Fibroblast of skin of right biceps (primary cell): ENCODE measurements at regions not wholly inside any gene's neighbourhood (a gene's known extent, or its start where the extent isn't known, plus 50 kb on each side); places are given as distances from the start of the nearest gene placed in this dataset.
"Not testable (repeated sequence)": the region's sequence is repeated elsewhere in the genome, so short reads cannot be mapped to it uniquely, and the experiment has no call there.

Experiments used
- DNase-seq: peaks from one replicate; pipeline ENCODE4 v3.0.0-alpha.2; 2013

DNA sequence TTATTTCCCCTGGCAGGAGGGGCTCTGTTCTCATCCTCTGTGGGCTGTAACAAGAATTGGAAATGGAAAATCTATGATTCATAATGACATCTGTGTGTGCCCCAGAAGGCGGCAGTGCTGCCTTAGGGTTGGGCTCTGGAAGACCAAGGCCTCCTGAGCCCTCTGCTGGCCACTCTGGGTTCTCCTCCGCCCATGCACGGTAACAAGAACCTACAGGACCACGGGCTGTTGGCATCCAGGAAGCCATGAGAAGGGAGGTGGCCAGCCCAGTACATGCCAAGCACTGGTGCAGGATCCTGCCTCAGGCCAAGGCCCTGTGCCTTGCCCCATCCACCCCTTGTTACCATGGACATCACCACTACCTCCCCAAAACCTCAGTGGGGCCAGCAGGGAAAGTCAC is 454.2 kb downstream of the TP53TG3F start:
- not testable (repeated sequence) for DNase-seq

DNA sequence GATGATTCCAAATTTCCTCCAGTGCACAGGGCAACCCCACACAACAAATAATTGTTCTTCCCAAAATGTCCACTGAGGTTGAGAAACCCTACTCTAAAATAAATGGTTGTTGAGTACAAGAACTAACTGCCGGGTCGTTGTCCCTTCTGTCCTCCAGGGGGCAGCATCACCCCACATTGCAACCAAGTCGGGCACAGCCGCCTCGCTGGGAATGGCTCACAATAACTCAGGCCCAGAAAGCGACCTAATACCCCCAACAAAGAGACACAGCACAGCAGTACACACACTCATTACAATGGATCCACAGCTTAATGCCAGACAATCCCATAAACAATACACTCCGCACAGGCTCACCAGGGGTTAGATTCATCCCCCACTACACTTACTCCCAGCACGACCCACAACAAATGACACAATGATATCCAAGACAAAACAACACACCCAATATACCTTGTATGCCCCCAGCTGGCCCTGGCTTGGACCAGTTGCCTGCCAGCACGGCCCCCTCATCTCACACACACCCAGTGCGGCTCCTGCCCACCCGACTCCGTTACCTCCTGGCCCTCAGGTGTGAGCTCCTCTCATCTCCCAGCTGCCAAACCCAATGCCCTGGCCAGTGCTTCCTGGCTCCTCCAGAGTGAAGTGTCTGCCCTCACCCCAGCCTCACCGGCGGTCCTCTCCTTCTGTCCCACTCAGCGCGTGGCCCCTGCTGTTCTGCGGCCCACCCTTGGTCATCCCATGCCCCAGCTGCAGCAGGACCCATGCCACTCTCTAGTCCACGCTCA is 461.5 kb downstream of the TP53TG3F start:
- DNase-seq, result not testable (repeated sequence)

DNA sequence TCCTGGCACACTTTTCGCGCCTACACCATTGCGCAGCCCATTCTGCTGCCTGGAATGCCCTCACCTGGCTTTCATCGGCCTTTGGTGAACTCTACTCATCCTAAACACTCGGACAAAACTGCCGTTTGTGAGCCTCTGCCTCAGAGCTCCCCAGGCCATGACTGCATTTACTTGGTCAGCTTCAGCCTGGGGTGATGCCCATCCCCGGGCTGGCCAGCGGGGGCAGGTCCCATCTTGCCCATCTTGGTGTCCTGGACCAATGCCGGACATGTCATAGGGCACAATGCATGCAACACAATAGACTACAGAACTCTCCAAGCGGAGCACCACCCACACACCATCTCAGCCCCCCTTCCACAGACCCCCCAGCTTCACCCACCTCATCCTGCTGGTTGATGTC is 463.5 kb downstream of the TP53TG3F start:
- not testable (repeated sequence) for DNase-seq

DNA sequence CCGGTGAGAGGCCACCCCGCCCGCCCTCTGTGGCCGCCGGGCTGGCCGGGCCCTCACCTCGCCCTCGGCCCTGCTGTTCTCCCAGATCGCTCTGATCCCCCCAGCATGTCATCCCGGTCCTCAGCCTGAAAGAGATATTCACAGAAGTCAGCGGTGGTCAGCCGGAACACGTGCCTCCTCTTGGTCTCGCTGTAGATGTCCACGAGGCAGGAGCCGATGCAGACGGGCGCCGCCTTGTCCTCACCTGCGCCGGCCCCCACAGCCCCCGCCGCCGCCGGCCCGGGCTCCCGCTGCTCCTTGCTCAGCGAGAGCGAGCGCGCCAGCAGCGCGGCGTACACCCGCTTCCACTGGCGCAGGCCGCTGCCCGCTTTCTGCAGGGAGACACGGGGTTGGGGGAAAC is 468.6 kb downstream of the TP53TG3F start:
- DNase-seq, result not testable (repeated sequence)

DNA sequence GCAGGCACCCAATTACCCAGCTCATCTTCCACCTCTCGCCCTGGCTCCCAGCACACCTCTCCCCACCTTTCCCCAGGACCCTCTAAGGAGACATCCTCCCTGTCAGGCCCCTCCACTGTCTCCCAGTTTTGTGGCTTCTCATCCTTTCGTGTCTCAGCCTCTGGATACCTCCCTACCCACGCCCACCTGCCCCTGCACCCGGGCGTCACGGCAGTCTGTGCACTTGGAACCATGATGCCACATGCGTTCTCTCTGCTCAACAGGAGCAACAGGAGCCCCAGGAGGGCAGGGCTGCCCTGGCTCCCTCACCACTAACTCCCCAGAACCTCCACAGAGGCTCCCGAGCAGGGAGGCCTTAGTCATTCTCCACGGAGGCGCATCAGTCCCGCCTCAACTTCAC is 472.8 kb downstream of the TP53TG3F start:
- DNase-seq, result not testable (repeated sequence)

DNA sequence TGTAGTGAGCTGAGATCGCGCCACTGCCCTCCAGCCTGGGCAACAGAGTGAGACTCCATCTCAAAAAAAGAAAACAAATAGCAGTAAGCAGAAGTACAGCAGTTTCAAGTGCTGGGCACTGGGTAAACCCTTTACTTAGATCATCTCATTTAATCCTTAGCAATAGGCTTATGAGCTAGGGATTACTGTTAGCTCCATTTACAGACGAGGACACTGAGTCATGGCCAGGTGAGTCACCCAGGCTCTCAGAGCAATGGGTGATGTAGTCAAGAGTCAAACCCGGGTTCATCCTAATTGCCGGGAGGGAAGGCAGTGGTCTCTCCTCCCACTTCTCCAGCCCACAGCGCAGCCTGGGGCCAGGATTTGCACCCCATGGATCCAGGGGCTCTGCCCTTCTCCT is 473.6 kb downstream of the TP53TG3F start:
- not testable (repeated sequence) for DNase-seq

DNA sequence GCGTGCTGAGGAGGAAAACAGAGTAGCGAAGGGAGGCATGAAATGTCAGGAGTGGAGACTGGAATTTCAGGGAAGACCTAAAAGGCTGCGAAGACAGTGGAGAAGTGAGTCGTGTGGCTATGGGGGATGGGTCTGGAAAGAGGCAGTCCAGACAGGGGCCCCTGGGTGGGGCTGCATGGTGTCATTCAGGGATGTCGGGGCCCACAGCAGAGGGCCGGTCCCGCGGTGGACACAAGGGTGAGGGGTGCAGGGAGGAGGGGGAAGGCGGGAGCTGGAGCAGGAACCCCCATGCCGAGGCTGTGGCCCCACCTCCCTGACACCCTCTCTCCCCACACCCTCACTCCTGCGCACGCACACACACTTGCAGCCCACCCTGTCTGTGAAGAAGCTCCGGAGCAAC is 476.4 kb downstream of the TP53TG3F start:
- DNase-seq, result not testable (repeated sequence)

DNA sequence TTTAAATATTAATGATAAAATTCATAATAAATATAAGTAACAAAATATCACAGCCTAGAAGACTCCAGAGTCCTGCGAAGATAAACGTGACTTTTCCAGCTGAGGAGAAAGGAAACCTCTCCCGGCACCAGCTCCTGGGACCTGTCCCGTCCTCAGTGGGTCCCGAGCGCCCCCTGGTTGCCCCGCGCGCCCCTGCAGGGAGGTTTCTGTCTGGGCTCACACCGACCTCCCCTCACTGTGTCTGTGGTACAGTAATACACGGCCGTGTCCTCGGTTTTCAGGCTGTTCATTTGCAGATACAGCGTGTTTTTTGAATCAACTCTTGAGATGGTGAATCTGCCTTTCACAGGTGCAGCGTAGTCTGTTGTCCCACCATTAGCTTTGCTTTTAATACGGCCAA is 478.7 kb downstream of the TP53TG3F start:
- not testable (repeated sequence) for DNase-seq

DNA sequence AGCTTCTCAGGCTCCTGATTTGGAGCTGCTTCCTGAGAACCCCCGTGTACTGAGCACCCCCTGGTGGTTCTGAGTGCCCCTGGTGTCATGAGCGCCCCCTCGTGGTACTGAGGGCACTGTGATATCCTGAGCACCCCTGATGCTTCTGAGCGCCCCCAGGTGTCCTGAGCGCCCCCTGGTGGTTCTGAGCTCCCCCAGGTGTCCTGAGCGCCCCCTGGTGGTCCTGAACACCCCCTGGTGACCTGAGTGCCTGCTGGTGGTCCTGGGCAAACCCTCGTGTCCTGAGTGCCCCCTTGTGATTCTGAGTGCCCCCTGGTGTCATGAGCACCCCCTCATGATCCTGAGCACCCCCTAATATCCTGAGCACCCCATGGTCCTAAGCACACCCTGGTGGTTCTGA is 502.1 kb downstream of the TP53TG3F start:
- not testable (repeated sequence) for DNase-seq

DNA sequence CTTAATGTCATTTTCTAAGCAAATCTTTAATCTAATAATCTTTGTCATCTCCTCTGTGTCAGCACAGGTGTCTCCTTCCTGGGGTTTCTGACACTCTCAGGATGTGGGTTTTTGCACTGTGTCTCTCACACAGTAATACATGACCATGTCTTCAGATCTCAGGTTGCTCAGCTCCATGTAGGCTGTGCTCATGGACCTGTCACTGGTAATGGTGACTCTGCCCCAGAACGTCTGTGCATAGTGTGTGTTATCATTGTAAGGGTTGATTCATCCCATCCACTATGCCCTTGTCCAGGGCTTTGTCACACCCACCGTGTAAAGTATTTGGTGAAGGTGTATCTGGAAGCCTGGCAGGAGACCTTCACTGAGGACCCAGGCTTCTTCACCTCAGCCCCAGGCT is 506.1 kb downstream of the TP53TG3F start:
- DNase-seq, result not testable (repeated sequence)

DNA sequence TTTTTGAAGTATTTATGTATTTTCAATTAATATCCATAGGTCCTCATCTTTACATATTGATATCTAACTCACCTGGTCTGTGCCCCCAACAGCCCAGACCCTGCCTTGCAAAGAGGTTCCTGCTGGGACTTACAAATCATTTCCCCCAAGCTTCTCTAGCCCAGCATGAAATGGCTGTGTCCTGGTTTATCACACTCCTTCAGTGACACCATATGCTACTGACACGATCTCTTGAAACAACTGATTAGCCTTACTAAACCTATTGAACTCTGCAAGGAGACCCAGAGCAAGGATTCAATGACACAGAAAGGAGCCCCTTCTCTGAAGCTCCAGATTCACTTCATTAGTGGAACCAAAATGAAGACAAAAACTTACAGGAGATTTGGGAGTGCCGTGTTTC is 507.4 kb downstream of the TP53TG3F start:
- DNase-seq, result not testable (repeated sequence)

DNA sequence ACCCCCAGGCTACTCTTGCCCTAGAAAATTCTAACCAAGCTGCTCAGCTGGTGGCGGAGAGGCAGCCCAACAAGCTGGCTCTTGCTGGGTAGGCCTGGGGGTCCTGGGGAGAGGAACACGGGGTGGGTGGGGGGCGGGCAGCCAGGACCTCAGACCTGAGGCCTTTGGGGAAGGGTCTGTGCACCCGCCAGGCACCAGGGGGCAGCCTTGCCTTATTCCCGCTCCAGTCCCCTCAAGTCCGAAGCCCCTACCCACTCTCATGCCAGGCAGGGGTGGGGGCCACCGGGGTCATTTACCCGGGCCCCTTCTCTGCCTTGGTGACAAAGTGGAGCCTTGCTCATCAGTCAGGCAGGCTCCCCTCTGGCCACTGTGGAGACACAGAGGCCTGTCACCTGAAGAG is 515.1 kb downstream of the TP53TG3F start:
- not testable (repeated sequence) for DNase-seq

DNA sequence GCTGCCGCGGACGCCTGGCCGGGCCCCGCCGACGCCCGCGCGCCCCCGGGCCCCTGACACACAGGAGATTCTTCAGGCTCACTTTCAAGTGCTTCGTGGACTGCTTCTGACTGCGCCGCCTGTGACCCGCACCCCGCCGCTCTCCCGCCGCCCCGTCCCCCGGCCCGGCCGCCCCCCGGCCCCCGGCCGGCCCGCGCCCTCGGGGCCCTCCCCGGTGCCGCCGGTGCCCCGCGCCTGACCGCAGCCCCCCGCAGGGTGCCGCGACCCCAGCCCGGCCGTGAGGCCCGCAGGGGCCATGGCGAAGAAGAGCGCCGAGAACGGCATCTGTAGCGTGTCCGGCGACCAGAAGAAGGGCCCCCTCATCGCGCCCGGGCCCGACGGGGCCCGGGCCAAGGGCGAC is 516.3 kb downstream of the TP53TG3F start:
- DNase-seq, result not testable (repeated sequence)

DNA sequence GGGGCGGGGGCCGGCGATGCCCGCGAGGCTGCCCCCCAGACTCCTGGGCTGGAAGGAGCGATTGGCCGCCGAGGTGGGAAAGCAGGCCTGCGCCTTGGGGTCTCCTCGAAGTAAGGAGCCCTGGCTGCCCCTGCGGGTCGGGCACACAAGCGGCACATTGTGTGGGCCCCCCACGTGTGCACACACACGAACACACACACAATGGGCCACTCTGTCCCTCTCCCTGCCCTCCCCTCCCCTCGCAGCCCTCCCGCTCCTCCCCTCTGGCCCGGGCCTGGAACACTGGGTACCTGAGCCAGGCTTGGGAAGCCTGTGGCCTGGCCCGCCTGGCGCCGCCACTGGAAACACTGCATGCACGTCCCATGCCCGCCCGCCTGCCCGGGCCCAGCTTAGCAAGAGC is 517.1 kb downstream of the TP53TG3F start:
- not testable (repeated sequence) for DNase-seq

DNA sequence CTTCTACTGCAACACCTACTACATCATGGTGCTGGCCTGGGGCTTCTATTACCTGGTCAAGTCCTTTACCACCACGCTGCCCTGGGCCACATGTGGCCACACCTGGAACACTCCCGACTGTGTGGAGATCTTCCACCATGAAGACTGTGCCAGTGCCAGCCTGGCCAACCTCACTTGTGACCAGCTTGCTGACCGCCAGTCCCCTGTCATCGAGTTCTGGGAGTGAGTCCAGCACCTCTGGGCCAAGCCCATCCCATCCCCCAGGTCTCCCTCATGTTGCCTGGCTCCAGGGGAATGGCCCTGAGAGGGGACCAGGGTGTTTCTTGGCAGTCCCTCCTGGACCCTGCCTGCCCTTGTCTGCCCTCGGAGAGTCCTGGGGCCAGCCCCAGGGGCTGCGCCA is 519.4 kb downstream of the TP53TG3F start:
- DNase-seq, result not testable (repeated sequence)

DNA sequence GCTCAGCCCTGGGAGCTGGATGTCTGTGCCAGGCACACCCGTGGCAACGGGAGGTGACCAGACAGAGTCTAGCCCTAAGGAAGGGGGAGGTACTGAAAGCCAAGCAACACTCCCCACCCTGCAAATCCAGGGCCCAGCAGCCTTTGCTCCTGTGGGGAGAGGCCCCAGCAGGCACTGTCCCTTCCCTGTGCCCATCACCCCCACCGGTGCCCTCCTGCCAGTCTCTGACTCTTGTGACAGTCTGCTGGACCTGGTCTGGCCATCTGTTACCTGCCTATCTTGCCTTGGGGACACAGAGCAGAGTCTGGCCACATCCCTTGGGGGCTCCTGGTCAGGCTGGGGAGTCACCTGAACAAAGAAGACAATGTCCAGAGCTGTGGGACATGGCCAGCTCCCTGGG is 520.2 kb downstream of the TP53TG3F start:
- DNase-seq, result not testable (repeated sequence)

DNA sequence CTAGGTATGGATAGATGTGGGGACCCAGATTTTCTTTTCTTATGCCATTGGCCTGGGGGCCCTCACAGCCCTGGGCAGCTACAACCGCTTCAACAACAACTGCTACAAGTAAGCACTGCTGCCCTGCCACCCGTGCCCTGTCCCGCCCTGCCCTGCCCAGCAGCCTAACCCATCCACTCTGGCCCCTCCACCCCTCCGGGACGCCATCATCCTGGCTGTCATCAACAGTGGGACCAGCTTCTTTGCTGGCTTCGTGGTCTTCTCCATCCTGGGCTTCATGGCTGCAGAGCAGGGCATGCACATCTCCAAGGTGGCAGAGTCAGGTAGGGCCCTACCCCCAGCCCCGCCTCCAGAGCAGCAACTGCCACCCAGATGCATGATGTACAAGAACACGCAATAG is 521.3 kb downstream of the TP53TG3F start:
- DNase-seq, result not testable (repeated sequence)

DNA sequence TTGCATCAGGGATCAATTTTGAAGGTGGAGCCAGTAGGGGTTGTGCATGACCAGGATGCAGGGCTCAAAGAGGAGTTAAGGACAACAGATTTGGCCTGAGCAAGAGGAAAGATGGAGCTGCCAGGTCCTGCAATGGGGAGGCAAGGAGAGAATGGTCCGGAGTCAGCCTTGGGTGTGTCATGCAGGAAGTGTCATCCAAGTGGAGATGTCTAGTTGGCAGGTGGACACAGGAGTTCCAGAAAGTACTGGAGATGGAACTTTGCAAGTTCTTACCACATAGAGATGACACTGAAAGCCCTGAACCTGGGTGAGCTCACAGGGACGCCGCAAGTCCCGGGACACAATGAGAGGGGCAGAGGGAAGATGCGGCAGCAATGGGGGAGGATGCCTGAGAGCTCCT is 525.0 kb downstream of the TP53TG3F start:
- DNase-seq, result not testable (repeated sequence)

DNA sequence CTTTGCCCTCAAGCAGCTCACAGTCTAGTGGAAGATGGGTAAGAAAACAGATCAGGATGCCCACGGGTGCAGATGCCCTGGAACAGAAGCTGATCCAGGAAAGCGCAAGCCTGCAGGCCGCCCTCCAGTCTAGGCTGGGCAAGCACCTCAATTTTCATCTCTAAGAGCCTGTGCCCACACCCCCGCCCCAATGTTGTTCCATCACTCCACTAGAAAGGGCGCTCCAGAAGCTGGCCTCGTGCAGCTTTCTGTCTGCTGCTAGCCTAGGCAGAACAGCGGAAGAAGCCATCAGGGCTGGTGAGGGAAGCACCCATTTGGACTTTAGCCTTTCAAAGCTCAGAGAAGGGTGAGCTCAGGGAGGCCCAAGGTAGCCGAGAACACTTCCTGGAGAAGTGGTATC is 527.1 kb downstream of the TP53TG3F start:
- not testable (repeated sequence) for DNase-seq

DNA sequence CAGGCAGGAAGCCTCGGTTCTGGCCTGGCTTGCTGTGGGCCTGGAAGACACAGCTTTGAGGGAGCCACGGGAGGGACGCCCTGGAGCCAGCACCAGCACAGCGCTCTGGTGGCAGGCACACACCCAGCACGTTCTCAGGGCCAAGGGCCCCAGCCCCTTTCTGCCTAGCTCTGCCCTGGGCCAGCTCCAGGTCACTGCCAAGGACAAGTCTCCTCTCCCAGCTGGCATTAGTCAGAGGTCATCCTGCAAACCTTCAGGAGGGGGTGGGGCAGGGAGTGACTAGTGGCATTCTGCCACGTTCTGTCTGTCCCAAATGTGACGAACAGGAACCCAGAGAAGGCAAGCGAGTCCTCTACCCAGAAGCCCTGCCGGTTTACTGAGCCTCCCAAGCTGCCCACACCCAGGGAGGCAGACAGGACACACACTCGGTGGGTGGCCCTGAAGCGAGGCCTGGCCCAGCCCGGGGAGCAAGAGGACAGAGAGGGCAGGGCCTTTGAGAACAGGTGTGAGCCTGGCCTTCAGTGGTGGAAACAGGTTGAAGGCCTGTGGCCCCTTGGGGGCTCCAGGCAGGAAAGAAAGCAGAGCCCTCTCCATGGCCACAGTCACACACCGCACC is 528.0 kb downstream of the TP53TG3F start:
- DNase-seq, result not testable (repeated sequence)

DNA sequence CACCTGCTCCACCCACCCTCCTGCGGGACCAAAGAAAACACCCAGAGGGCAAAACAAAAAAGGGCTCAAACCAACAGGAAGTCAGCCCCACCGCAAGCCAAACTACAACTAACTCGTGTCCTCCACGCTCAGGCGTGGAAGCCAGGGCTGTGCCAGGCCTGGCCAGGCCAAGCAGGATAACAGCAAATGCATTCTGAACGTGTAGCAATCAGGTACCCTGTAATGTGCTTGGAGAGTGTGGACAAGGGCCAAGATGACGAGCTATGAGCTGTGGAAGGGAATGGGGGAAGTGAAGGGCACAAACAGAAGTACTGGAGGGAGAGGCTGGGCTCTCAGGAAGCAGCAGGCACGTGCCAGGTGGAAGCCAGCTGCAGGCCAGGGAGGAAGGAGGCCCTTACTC is 528.6 kb downstream of the TP53TG3F start:
- not testable (repeated sequence) for DNase-seq

DNA sequence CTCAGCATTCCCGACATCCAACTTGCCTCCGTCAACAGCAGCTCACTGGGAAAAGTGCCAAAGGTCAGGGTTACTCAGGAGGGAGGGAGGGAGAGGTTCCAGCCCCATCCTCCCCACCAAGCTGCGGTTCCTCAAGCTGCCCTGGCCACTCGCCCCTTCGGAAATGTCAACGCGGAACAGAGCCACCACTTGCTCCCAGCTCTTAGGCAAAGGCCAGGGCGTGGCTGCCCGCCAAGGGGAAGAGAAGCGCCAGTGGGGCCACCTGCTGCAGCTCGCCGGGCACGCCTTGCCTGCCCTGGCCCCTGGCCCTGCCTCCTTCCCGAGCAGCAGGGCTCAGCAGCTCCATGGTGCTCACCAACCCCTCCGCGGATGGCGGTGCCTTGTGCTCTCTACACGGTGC is 531.1 kb downstream of the TP53TG3F start:
- not testable (repeated sequence) for DNase-seq

DNA sequence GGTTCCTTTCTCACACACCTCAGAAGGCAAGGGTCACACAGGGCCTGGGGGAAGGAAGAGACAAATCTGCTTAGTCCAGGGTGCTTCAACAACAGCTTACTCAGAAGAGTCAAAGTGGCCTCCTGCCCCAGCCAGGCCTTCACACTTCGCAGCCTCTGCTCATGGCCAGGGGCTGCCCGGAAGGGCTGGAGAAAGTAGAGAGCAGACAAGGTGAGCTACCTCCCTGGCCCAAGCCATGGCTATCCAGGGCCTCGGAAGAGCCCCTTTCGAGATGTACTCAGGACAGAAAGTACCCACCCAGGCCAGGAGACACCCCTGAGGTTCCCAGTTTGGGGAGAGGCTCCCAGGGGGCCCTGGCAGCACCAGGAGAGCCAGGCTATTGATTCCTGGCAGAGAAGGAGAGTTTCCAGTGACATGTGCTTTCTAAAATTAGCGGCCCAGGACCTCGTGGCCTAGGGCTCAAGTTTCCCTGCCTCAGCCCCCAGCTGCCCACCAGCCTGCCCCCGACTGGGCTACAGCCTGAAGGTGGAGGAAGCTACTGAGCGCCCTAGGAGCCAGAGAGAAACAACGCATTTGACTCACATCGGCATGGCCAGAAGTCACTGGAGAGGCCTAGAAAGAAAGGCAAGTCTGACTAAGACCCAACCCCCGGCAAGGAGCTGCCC is 533.2 kb downstream of the TP53TG3F start:
- DNase-seq, result not testable (repeated sequence)

DNA sequence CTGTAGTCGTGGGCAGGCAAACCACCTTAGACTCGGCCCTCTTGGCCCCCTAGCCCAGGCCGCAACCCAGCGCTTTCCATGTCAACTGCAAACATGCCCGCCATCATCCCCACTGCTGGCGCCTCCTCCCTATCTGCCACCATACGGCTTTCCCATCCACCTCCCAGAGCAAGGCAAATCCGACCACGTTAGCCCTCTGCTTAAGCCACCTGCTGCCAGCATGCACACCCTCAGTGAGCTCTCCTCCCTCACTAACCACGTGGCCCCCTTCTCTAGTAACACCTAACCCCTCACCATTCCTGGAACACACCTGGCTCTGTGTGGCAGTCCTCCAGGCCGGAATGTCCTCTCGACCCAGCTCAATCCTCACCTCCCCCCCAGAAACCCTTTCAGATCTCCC is 534.8 kb downstream of the TP53TG3F start:
- DNase-seq, result not testable (repeated sequence)
